ENCODE measurements at regions not wholly inside any gene's neighbourhood (a gene's known extent, or its start where the extent isn't known, plus 50 kb on each side); places are given as distances from the start of the nearest gene placed in this dataset.
A peak's percentile ranks its signal among the peaks of the same experiment; 100 is the strongest.

- no peak for DNase-seq
Observed at GRCh38 chr1:234746798-234747196, 136.8 kb upstream of the IRF2BP2 start.

GRCh38 chr1:234745844-234746797, 136.1 kb upstream of the IRF2BP2 start:
- no peak for DNase-seq

GRCh38 chr1:234745276-234745675, 135.3 kb upstream of the IRF2BP2 start:
- DNase-seq = no peak

- DNase-seq = no peak
Observed at GRCh38 chr1:234743791-234744611, 134.0 kb upstream of the IRF2BP2 start.

GRCh38 chr1:234742622-234743021, 132.6 kb upstream of the IRF2BP2 start:
- no peak for DNase-seq

GRCh38 chr1:234737967-234738314, 128.0 kb upstream of the IRF2BP2 start:
- DNase-seq = no peak

GRCh38 chr1:234735916-234736315, 125.9 kb upstream of the IRF2BP2 start:
- DNase-seq = no peak

- no peak for DNase-seq
Observed at GRCh38 chr1:234735476-234735875, 125.5 kb upstream of the IRF2BP2 start.

GRCh38 chr1:234734869-234735268, 124.9 kb upstream of the IRF2BP2 start:
- DNase-seq = no peak

- DNase-seq = no peak
Observed at GRCh38 chr1:234734412-234734835, 124.4 kb upstream of the IRF2BP2 start.

GRCh38 chr1:234733427-234733826, 123.4 kb upstream of the IRF2BP2 start:
- DNase-seq = no peak

- DNase-seq = no peak
Observed at GRCh38 chr1:234732671-234733390, 122.9 kb upstream of the IRF2BP2 start.

GRCh38 chr1:234732260-234732659, 122.3 kb upstream of the IRF2BP2 start:
- no peak for DNase-seq

- DNase-seq = peak; percentile 31
Observed at GRCh38 chr1:234731569-234732085, 121.6 kb upstream of the IRF2BP2 start.

- DNase-seq = peak; percentile 31
Observed at GRCh38 chr1:234730770-234731568, 121.0 kb upstream of the IRF2BP2 start.

GRCh38 chr1:234730475-234730769, 120.4 kb upstream of the IRF2BP2 start:
- DNase-seq = no peak

- no peak for DNase-seq
Observed at GRCh38 chr1:234729561-234730474, 119.8 kb upstream of the IRF2BP2 start.

GRCh38 chr1:234728740-234729139, 118.8 kb upstream of the IRF2BP2 start:
- no peak for DNase-seq

- DNase-seq = no peak
Observed at GRCh38 chr1:234727018-234727940, 117.3 kb upstream of the IRF2BP2 start.

- DNase-seq = no peak
Observed at GRCh38 chr1:234726359-234726943, 116.5 kb upstream of the IRF2BP2 start.
